HTR-8/SVneo (cell line): ENCODE measurements at regions not wholly inside any gene's neighbourhood (a gene's known extent, or its start where the extent isn't known, plus 50 kb on each side); places are given as distances from the start of the nearest gene placed in this dataset.
A peak's percentile ranks its signal among the peaks of the same experiment; 100 is the strongest.

Experiments used
- DNase-seq: peaks from one replicate; pipeline ENCODE4 v3.0.0; 2011; ENCODE audit warnings: low spot score, mixed read lengths; ENCODE audit not compliant: insufficient read length
- FAIRE-seq: peaks from 2 replicates; lab custom pipeline; 2011; peaks lifted over from hg19 to GRCh38; lab: Jason Lieb, UNC

DNA sequence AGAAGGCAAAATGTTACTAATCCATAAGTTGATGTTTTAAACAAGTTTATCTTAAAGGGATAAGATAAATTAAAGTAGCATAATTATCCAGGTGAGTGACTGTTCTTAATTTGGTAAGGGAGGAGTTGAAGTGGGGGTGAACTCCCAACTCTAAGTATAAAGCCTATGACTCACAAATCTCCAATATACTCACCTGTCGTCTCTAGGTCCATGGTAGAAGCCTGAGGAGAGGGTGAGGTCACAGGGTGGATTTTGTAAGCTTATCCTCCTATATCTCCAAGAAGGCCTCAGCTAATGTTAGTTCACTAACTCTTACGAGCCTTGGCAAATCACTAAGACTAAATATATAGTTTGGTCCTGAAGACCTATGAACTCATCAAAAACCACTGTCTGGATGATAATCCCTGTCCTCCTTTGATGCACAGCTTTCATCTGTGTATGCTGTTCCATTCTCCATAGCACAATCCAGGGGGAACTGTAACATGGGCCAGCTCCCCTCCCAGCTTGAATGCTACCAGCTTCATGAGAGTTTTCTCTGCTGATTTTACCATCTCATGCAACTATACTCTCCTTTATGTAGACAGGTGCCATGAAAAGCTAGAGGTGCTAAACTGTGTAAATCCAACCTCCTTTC lies 158.7 kb downstream of the BTC start:
- DNase-seq (no peak), FAIRE-seq (no peak)

- FAIRE-seq = no peak
- no peak for DNase-seq
Measured at GRCh38 chr4:74638001-74638400, 156.3 kb downstream of the BTC start.

- DNase-seq (no peak), FAIRE-seq (no peak)
Measured at GRCh38 chr4:74638689-74639088, 155.6 kb downstream of the BTC start.

DNA sequence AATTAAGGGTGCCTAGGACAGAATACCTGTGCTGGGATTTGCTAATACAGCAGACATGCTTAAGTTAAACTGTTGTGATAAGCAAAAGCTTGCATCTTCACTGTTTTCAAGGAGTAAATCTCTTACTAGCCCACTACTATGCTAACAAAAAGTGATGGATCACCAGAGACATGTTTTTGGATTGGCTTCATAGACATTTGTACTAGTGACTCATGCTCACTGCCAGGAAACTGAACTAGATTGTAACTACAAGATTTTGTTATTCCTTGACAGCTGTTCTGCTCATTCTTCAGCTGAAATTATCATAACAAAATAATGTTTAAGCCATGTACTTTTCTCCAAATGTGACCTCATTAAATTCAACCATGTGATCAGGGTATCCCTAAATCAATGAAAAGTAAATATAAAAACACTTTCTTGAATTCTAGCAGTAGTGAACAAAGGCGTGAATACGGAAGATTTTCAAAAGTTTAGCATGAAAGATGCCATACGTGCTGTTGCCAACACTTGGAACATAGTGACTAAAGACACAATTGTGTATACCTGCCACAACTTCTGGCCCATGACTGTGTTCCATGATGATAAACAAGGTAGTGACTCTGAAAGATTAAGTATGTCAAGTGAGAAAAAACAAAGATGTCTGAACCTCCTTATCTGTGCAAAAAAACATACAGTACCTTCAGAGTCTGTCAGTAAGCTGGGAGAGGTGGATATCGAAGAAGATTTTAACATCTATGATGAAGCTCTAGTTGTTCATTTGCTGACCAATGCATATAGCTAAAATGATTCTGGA lies 154.0 kb downstream of the BTC start:
- DNase-seq = no peak
- no peak for FAIRE-seq

DNA sequence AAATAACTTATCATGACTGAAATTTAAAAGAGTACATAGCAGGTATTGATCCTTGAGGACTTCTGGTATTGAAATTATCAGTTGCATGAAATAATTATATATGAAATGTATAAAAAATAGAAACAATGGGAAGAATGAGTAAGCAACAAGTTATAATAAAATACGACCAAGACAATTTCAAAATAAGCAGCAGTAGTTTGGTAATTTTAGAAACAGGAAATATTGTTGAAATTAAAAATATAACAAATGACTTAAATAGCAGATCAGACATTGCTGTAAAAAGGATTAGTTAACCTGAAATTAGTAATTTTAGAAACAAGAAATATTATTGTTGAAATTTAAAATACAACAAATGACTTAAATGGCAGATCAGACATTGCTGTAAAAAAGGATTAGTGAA lies 152.3 kb downstream of the BTC start:
- no peak for FAIRE-seq
- DNase-seq = no peak

DNA sequence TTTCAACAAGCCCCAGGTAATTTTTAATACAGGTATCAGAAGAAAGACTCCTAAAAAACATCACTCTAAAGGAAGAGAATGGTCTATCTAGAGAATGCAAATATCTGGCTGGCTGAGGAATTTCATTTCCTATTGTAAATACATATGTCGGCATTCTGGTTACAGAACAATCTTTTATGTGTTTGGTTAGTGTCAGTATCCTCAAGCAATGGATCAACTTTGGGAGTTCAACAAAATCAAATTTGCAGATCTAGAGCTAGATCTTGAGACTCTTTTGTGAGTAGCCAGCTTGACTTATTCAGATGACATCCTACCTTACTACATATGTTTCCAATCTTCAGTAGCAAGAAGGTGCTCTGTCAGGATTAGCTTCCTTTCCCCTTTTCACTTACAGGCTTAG lies 145.1 kb downstream of the BTC start:
- no peak for DNase-seq
- no peak for FAIRE-seq

DNA sequence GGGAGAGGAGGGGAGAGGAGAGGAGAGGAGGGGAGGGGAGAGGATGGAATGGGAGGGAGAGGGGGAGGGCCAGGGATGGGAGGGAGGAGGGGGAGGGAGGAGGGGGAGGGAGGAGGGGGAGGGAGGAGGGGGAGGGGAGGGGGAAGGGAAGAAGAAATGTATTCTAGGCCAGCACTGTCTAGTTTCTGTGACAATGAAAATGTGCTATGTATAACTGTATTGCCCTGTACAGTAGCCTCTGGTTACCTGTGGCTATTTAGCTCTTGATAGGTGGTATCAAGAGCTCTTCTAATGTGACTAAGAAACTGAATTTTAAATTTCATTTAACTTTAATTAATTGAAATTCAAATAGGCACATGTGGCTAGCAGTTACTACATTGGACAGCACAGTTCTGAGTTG lies 143.1 kb downstream of the BTC start:
- FAIRE-seq (no peak), DNase-seq (no peak)

GRCh38 chr4:74653331-74654229 lies 140.7 kb downstream of the BTC start:
- DNase-seq (no peak), FAIRE-seq (no peak)

DNA sequence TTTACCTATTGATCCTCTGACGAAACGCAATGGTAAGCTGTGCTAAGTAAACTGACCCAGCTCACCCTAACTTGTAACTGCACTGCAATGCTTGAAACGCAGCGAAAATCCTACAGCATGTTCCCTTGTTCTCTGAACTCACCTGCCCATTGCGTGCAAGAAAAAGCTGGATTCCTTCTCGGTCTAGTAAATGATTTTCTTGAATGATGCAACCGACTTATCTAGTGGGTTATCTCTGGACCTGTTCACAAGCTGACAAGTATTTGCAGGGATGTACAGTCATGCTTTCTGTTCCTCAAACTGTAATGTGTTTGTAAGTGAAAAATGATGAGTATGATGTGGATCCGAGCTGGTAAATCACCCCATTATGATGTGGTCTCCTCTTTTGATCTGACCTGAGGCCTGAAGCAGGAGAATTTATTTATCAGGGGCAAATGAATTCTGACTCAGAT lies 140.1 kb downstream of the BTC start:
- FAIRE-seq (no peak), DNase-seq (no peak)

DNA sequence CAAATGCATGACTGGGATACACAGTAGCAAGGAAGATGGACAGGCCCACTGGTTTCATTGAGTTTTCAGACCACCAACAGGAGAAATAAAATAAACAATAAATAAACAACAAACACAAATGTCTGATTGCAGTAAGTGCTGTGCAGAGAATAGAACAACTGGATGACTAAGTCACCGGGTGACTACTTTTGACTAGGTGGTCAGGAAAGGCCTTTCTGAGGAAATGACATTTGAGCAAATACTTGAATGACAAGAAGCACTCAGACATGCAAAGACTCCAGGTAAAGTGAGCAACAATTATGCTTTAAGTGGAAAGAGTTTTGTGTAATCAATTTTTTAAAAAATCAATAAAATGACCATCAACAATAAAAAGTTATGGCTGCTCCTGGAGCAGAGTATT lies 137.7 kb downstream of the BTC start:
- FAIRE-seq (no peak), DNase-seq (no peak)

GRCh38 chr4:74658116-74658515 lies 136.2 kb downstream of the BTC start:
- FAIRE-seq (no peak), DNase-seq (no peak)

DNA sequence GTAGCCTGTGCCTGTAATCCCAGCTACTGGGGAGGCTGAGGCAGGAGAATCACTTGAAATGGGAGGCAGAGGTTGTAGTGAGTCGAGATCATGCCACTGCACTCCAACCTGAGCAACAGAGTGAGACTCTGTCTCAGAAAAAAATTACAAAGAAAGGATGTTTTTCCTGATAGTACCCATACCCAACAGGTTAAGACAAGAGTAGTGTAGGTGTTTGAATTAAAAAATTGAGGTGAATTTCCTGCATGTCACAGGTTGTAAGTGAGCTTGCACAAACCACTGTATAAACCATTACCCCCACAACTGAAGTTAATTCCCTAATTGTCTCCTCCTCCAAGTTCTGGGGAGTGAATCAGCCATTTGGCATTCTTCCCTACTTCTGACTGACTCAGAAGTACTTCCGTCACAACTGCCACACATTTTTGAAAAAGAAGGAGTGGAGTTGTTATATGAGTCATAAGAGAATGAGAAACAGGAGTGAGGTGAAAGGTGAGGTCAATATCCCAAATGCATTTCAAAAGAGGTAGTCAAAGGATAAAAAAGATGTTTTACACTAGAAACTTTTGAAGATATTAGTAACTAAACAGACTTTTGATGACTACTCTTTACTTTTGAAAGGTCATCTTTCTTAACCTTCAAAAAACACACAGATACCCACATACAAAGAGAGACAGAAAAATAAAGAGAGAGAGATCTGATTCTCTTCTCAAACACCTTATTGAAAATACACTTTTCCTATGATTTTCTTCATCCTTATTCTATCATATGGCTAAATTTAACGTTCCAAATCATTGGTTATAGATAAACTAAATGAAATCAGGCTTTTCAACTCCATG lies 134.5 kb downstream of the BTC start:
- no peak for FAIRE-seq
- DNase-seq = peak; percentile 49

- FAIRE-seq (no peak), DNase-seq (no peak)
Measured at GRCh38 chr4:74660866-74661265, 133.5 kb downstream of the BTC start.

DNA sequence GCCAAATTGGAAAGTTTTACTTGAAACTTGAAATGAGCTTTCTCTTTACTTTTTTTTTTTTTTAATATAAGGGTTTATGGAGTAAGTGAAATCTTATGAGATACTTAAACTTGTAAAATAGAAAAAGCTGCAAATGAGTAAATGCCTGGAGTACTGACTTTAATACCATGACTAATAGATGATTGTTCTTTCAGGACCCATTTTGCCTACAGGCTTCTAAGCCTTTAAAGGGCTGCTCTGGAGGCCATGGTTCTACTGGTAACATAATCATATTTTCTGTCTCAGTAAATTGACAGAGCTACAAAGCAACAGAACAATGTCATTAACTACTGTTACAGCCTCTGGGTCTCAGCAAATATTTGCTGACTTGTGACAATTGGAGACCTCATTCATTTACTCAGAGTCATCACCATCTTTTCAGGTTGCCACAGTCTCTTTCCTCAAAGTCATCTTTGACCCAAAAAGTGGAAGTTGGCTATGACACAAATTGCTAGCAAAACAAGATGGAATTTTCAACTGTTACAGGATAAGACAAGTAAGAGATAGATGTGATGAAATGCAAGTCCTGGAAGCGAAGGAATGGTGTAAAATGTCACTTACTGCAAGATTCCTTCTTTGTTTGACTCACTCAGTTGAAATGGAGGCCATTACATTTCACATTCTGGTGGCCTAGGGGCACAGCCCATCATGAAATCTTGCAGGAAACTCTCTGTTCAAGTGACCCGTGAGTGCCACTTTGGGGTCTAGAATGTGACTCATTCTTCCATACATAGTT lies 132.7 kb downstream of the BTC start:
- no peak for FAIRE-seq
- no peak for DNase-seq

- no peak for DNase-seq
- no peak for FAIRE-seq
Measured at GRCh38 chr4:74663631-74664030, 130.7 kb downstream of the BTC start.

- DNase-seq = no peak
- no peak for FAIRE-seq
Measured at GRCh38 chr4:74665346-74665745, 129.0 kb downstream of the BTC start.

DNA sequence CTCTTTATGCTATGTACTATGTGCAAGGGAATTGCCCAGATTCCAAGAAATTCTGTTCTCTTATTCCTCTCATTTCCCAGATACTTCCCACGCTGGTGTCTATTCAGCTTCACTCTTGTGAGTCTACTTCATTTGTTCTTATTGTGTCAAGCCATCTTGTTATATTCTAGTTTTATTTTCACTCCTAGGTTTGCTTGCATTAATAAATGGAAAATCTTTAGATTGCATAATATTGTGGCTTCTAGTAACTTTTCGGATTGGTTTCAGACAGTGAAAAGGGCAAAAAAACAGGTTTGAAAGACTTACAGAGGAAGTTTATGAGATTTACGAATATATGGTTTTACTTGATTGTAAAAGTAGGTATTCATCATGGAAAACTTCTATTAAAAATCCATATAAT lies 128.4 kb downstream of the BTC start:
- DNase-seq = no peak
- FAIRE-seq = no peak

- FAIRE-seq (no peak), DNase-seq (no peak)
Measured at GRCh38 chr4:74667438-74667837, 126.9 kb downstream of the BTC start.

- FAIRE-seq (no peak), DNase-seq (no peak)
Measured at GRCh38 chr4:74667944-74668343, 126.4 kb downstream of the BTC start.
